HCT116 (cell line): ENCODE measurements at regions not wholly inside any gene's neighbourhood (a gene's known extent, or its start where the extent isn't known, plus 50 kb on each side); places are given as distances from the start of the nearest gene placed in this dataset.

ENCODE experiments used
- CTCF ChIP-seq, 3 experiments: fragments of 200-600 bp in 1 of 3; sonication (generic) in 1 of 3; IDR thresholded peaks in 2 of 3; conservative IDR thresholded peaks in 1 of 3; 2 replicates each; pipeline ENCODE4 v1.5.1; 2012 to 2017; ENCODE audit warnings: low read depth in 2 of 3, low read length in 2 of 3, antibody characterized with exemption in 1 of 3, borderline replicate concordance in 1 of 3, control low read depth in 1 of 3, mild to moderate bottlenecking in 1 of 3, mixed read lengths in 1 of 3, mixed run types in 1 of 3, moderate library complexity in 1 of 3; ENCODE audit not compliant: insufficient read depth in 1 of 3
- MAX ChIP-seq: IDR thresholded peaks from 2 replicates; pipeline ENCODE4 v1.6.1; 2012
- POLR2A ChIP-seq: IDR thresholded peaks from 2 replicates; pipeline ENCODE4 v1.7.0; 2011; ENCODE audit warnings: borderline replicate concordance; ENCODE audit not compliant: insufficient read depth, insufficient read length; ENCODE audit errors: extremely low read depth
- TCF7L2 ChIP-seq: IDR thresholded peaks from 2 replicates; pipeline ENCODE4 v1.7.0; 2011; ENCODE audit warnings: borderline replicate concordance, inconsistent platforms; ENCODE audit not compliant: insufficient read depth, insufficient read length; ENCODE audit errors: extremely low read depth
- ZNF274 ChIP-seq: fragments of 200-500 bp; sonication (Bioruptor generic); IDR thresholded peaks from 2 replicates; pipeline ENCODE4 v1.6.1; 2014; ENCODE audit warnings: mild to moderate bottlenecking, low read depth, low read length, inconsistent platforms

GRCh38 chr3:99537416-99537815, 101.0 kb upstream of the COL8A1 start:
- TF ChIP-seq CTCF (IDR thresholded peaks at IDR 0.05 in 2 of 3, conservative IDR thresholded peaks at IDR 0.05 in 1 of 3; ENCODE audit: borderline replicate concordance in 1 of 3, insufficient read depth in 1 of 3, low read depth in 2 of 3, low read length in 2 of 3) (no peak), POLR2A (no peak), TCF7L2 (no peak), ZNF274 (no peak), MAX (no peak)
